Lung (tissue), 11 donors: ENCODE measurements at regions not wholly inside any gene's neighbourhood (a gene's known extent, or its start where the extent isn't known, plus 50 kb on each side); places are given as distances from the start of the nearest gene placed in this dataset.

Experiments used
- ATAC-seq: fragments of 200-7000 bp; cut with Tn5 transposase; one replicate; pipeline ENCODE4 v1.9.1; 2020; ENCODE audit warnings: moderate number of reproducible peaks; ENCODE audit not compliant: insufficient read depth, low FRiP score
- DNase-seq, 3 donors: peaks; one replicate each; pipeline ENCODE4 v3.0.0-alpha.2; 2013 to 2017
- H3K27ac ChIP-seq, 2 donors: one replicate each; pipeline ENCODE4 v1.5.1; 2013; ENCODE audit warnings: mild to moderate bottlenecking in 2 of 2, moderate library complexity in 2 of 2, control low read depth in 1 of 2, inconsistent platforms in 1 of 2, low read depth in 1 of 2, low read length in 1 of 2
- H3K27me3 ChIP-seq, 3 donors: one replicate each; pipeline ENCODE4 v1.5.1; 2013; ENCODE audit warnings: low read length in 2 of 3; ENCODE audit not compliant: control insufficient read depth in 3 of 3, insufficient read depth in 3 of 3
- H3K36me3 ChIP-seq, 4 donors: one replicate each; pipeline ENCODE4 v1.5.1; 2013; ENCODE audit warnings: low read length in 4 of 4, mild to moderate bottlenecking in 1 of 4, moderate library complexity in 1 of 4; ENCODE audit not compliant: control insufficient read depth in 4 of 4, insufficient read depth in 4 of 4
- H3K4me1 ChIP-seq, 5 donors: one replicate each; pipeline ENCODE4 v1.5.1; 2013; ENCODE audit warnings: low read length in 5 of 5, mild to moderate bottlenecking in 2 of 5, moderate library complexity in 1 of 5; ENCODE audit not compliant: control insufficient read depth in 5 of 5, insufficient read depth in 5 of 5
- H3K4me3 ChIP-seq: one replicate; pipeline ENCODE4 v1.5.1; 2013; ENCODE audit warnings: mild to moderate bottlenecking, control low read depth, moderate library complexity
- H3K9ac ChIP-seq, 2 donors: one replicate each; pipeline ENCODE4 v1.5.1; 2013; ENCODE audit warnings: low read length in 2 of 2, control low read depth in 1 of 2; ENCODE audit not compliant: insufficient read depth in 1 of 2
- H3K9me3 ChIP-seq, 4 donors: one replicate each; pipeline ENCODE4 v1.5.1; 2013; ENCODE audit warnings: low read length in 3 of 4, mild to moderate bottlenecking in 1 of 4, moderate library complexity in 1 of 4; ENCODE audit not compliant: control insufficient read depth in 4 of 4, insufficient read depth in 3 of 4
- WGBS, 2 donors: extraction: QIAGEN DNeasy Blood & Tissue Kit; methylation state at CpG; one replicate each; pipeline ENCODE4 v1.1.7; 2013; 5-methylcytosine and 5-hydroxymethylcytosine counted together
- TF ChIP-seq, protein P1 (sequence below): IDR thresholded peaks from 2 replicates; pipeline ENCODE4 v1.5.1; 2012; ENCODE audit warnings: mild to moderate bottlenecking; ENCODE audit errors: control extremely low read depth, extremely low read depth
- donor health status: control.
- donor health status: control.
- donor health status: Bipolar disorder and iron deficiency.
- donor health status: healthy.
- donor health status: DM: yes; HTN: yes; CAD: no.

- ATAC-seq (no peak), DNase-seq (peak in 2 of 3 donors; percentile 40 to 84)
- no peaks in the 10 kb centered on the region for H3K27me3 ChIP-seq
- TF ChIP-seq, protein P1, sequence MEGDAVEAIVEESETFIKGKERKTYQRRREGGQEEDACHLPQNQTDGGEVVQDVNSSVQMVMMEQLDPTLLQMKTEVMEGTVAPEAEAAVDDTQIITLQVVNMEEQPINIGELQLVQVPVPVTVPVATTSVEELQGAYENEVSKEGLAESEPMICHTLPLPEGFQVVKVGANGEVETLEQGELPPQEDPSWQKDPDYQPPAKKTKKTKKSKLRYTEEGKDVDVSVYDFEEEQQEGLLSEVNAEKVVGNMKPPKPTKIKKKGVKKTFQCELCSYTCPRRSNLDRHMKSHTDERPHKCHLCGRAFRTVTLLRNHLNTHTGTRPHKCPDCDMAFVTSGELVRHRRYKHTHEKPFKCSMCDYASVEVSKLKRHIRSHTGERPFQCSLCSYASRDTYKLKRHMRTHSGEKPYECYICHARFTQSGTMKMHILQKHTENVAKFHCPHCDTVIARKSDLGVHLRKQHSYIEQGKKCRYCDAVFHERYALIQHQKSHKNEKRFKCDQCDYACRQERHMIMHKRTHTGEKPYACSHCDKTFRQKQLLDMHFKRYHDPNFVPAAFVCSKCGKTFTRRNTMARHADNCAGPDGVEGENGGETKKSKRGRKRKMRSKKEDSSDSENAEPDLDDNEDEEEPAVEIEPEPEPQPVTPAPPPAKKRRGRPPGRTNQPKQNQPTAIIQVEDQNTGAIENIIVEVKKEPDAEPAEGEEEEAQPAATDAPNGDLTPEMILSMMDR, result no peak
- 26 to 28% methylated on average over 5 of the region's 5 CpGs for WGBS, 2 donors
- H3K4me1 ChIP-seq, result peaks cover 0 to 44% (median 10%) of the 10 kb centered on the region in 5 donors
- H3K9ac ChIP-seq, result no peak overlapping the region
- H3K27ac ChIP-seq, result no peak overlapping the region
- H3K36me3 ChIP-seq, result no peaks in the 10 kb centered on the region
- H3K9me3 ChIP-seq, result peaks cover 0 to 3% (median 0%) of the 10 kb centered on the region in 4 donors
- H3K4me3 ChIP-seq, result no peak overlapping the region
Observed at GRCh38 chr10:121312587-121312986, 285.7 kb downstream of the FGFR2 start.

DNA sequence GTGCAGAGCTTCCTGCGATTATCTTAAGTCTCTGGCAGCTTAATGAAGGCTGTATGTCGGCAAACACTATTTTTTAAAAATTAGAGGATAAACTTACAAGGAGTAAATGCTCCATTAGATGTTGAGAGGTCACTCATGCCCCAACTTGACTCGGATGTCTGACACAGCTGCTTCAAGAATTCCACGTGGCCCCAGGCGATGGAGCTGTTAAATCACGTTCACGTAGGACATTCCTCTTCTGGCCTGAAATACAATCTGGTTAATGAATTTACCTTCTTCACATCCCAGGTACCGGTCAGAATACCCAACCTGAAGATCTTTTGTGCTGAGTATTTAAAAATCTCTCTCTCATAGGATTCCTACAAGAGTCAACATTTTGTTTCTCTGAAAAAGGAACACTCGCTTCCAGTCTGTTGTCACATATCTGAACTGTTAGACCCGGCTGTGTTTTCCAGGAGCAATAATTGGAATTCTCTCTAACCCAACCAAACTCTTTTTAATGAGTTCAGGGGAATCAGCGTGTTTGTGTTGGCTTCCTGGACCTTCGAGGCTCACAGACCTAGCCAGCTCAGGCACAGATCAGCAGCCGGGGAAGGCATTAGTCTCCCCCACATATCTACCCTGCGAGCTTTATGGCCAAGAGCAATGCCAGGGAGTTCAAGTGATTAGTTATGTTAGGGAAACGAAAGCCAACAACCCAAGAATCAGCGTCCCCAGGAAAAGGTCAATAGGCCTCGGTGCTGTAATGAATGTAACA is 284.9 kb downstream of the FGFR2 start:
- DNase-seq (peak; percentile 46 to 70 (median 70)), ATAC-seq (no peak)
- H3K27ac ChIP-seq, result no peak overlapping the region
- TF ChIP-seq, protein P1, result no peak
- peaks cover 0 to 41% (median 10%) of the 10 kb centered on the region in 5 donors for H3K4me1 ChIP-seq
- H3K27me3 ChIP-seq, result no peaks in the 10 kb centered on the region
- no peak overlapping the region for H3K4me3 ChIP-seq
- 65 to 75% methylated on average over 17 of the region's 17 CpGs for WGBS, 2 donors
- no peaks in the 10 kb centered on the region for H3K36me3 ChIP-seq
- no peak overlapping the region for H3K9ac ChIP-seq
- no peaks in the 10 kb centered on the region for H3K9me3 ChIP-seq

- H3K9ac ChIP-seq, result no peak overlapping the region
- ATAC-seq, result no peak
- H3K36me3 ChIP-seq, result no peaks in the 10 kb centered on the region
Observed at GRCh38 chr10:121316432-121316831, 281.8 kb downstream of the FGFR2 start.

More at GRCh38 chr10:121316432-121316831, 281.8 kb downstream of the FGFR2 start:
- Histone ChIP-seq H3K27me3 (no peaks in the 10 kb centered on the region), H3K9me3 (no peaks in the 10 kb centered on the region), H3K4me3 (no peak overlapping the region), H3K4me1 (peaks cover 0 to 32% (median 10%) of the 10 kb centered on the region in 5 donors), H3K27ac (no peak overlapping the region)
- TF ChIP-seq, protein P1, result no peak
- no peak for DNase-seq
- 78 to 79% methylated on average over 3 of the region's 3 CpGs for WGBS, 2 donors
